OCI-LY7 (cell line): ENCODE measurements at regions not wholly inside any gene's neighbourhood (a gene's known extent, or its start where the extent isn't known, plus 50 kb on each side); places are given as distances from the start of the nearest gene placed in this dataset.

Experiments used
- BruUV-seq: library from RNA; stranded (reverse); fragments of 400-500 nt; replicated peaks from 2 replicates; lab custom pipeline; 2021; lab: Mats Ljungman, UMichigan
- CTCF ChIA-PET: fragments of 300-600 bp; sonication (Branson Sonifier 250); formaldehyde crosslinking; loops from one replicate; lab custom pipeline; 2022; ENCODE audit warnings: antibody characterized with exemption; ENCODE audit not compliant: unreplicated experiment; lab: Charles Lee
- POLR2A ChIA-PET: fragments of 300-600 bp; sonication (Branson Sonifier 250); formaldehyde crosslinking; loops from one replicate; lab custom pipeline; 2022; ENCODE audit warnings: antibody characterized with exemption; lab: Charles Lee
- DNase-seq: peaks from one replicate; pipeline ENCODE4 v3.0.0-alpha.2; 2015; ENCODE audit warnings: low spot score
- H2AFZ ChIP-seq: fragments of 200-600 bp; sonication (generic), shearing (Covaris generic); 2 replicates; pipeline ENCODE4 v1.6.1; 2014; ENCODE audit warnings: mild to moderate bottlenecking, antibody characterized with exemption, low read length, moderate library complexity
- H3K27ac ChIP-seq: fragments of 200-600 bp; sonication (generic); 2 replicates; pipeline ENCODE4 v1.5.1; 2014; ENCODE audit warnings: mixed run types, low read depth, mild to moderate bottlenecking, moderate library complexity, low read length, inconsistent platforms; ENCODE audit not compliant: poor library complexity, severe bottlenecking
- H3K36me3 ChIP-seq: fragments of 200-600 bp; sonication (generic); 2 replicates; pipeline ENCODE4 v1.6.1; 2014; ENCODE audit warnings: mild to moderate bottlenecking, antibody characterized with exemption, low read length, moderate library complexity, mixed read lengths; ENCODE audit not compliant: insufficient read depth
- H3K4me1 ChIP-seq: fragments of 200-600 bp; sonication (generic); 2 replicates; pipeline ENCODE4 v1.5.1; 2014; ENCODE audit warnings: mild to moderate bottlenecking, low read length; ENCODE audit not compliant: insufficient read depth, poor library complexity, severe bottlenecking
- H3K4me2 ChIP-seq: fragments of 200-600 bp; sonication (generic); 2 replicates; pipeline ENCODE4 v1.6.1; 2014; ENCODE audit warnings: mild to moderate bottlenecking, low read length
- H3K4me3 ChIP-seq: fragments of 200-600 bp; sonication (generic); 2 replicates; pipeline ENCODE4 v1.5.1; 2014; ENCODE audit warnings: mild to moderate bottlenecking, low read depth, low read length; ENCODE audit not compliant: poor library complexity, severe bottlenecking
- H3K79me2 ChIP-seq: fragments of 200-600 bp; sonication (generic); 2 replicates; pipeline ENCODE4 v1.6.1; 2016; ENCODE audit warnings: low read depth, mild to moderate bottlenecking, low read length, moderate library complexity, mixed read lengths; ENCODE audit not compliant: insufficient read depth
- H3K9me2 ChIP-seq: fragments of 200-600 bp; sonication (generic); 2 replicates; pipeline ENCODE4 v1.6.1; 2016; ENCODE audit warnings: mild to moderate bottlenecking, low read length, mixed read lengths; ENCODE audit not compliant: insufficient read depth
- H3K9me3 ChIP-seq: fragments of 200-600 bp; sonication (generic); 2 replicates; pipeline ENCODE4 v1.6.1; 2014; ENCODE audit warnings: mild to moderate bottlenecking, mixed run types, low read length, mixed read lengths
- H4K20me1 ChIP-seq: fragments of 200-600 bp; sonication (generic); 2 replicates; pipeline ENCODE4 v1.6.1; 2014; ENCODE audit warnings: mild to moderate bottlenecking, antibody characterized with exemption, low read length, moderate library complexity, mixed read lengths; ENCODE audit not compliant: insufficient read depth
- CTCF ChIP-seq: fragments of 200-600 bp; sonication (generic); conservative IDR thresholded peaks from 2 replicates; pipeline ENCODE4 v1.5.1; 2014; ENCODE audit warnings: mild to moderate bottlenecking, antibody characterized with exemption, low read length, moderate library complexity, mixed read lengths
- EZH2phosphoT487 ChIP-seq: fragments of 200-600 bp; sonication (generic); IDR thresholded peaks from 2 replicates; pipeline ENCODE4 v1.6.1; 2018; ENCODE audit warnings: low read depth, borderline replicate concordance, mild to moderate bottlenecking, mixed run types, antibody characterized with exemption, low read length, moderate library complexity, mixed read lengths
- intact Hi-C: fragments of 100-400 bp; cut with micrococcal nuclease; formaldehyde crosslinking; loops from one replicate; pipeline ENCODE4 v1.10.0; 2022; ENCODE audit not compliant: unreplicated experiment

DNA sequence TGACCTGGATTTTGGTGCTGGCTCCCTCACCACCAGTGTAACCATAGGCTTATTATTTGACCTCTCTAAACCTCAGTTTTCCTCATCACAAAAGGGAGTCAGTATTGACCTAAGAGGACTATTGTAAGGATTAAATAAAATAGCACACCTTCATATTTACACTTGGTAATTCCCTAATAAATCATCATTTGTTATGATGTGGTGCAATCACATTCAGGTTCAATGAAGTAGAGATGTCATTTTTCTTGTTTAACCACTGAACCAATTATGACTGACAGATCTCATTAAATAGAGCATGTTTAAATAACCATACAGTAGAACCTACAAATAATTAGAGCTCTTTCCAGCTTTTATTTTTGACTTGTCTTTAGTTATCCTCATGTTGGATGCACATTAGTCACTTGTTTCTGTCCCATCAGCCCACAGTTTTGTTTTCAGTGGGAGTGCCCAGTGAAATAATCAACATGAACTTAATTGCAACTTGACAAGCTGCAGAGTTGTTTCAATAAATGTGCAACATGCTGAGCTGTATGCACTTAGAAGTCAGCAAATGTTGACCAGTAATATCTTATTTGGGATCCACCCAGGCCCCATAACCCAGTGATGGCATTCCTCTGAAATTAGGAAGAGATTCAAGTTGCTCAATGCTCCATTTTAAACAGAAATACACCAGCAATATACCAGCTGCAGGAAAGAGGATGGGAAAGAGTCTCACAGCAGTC, 451.7 kb upstream of the MARCKS start:
- intact Hi-C loops = no loop called here
- no peaks in the 10 kb centered on the region for H3K4me1 ChIP-seq
- CTCF ChIA-PET = no interaction called here
- H3K36me3 ChIP-seq = no peaks in the 10 kb centered on the region
- H3K4me3 ChIP-seq = no peak overlapping the region
- H3K9me3 ChIP-seq = no peaks in the 10 kb centered on the region
- no peak overlapping the region for H3K27ac ChIP-seq
- TF ChIP-seq CTCF = no peak
- TF ChIP-seq EZH2phosphoT487 = no peak
- no peaks in the 10 kb centered on the region for H3K79me2 ChIP-seq
- no peaks in the 10 kb centered on the region for H4K20me1 ChIP-seq
- POLR2A ChIA-PET = interaction anchor here (0.7 kb wide), 1 partner anchor 421 kb away, joined by 3 read pairs; no protein-coding TSS in a partner anchor
- no peak for DNase-seq
- no TSS peak for BruUV-seq
- no peak overlapping the region for H2AFZ ChIP-seq
- no peaks in the 10 kb centered on the region for H3K9me2 ChIP-seq
- no peak overlapping the region for H3K4me2 ChIP-seq

- Histone ChIP-seq H3K4me2 (no peak overlapping the region), H4K20me1 (no peaks in the 10 kb centered on the region), H3K4me3 (no peak overlapping the region), H3K4me1 (no peaks in the 10 kb centered on the region), H3K27ac (no peak overlapping the region), H3K9me3 (no peaks in the 10 kb centered on the region), H3K36me3 (no peaks in the 10 kb centered on the region), H2AFZ (no peak overlapping the region), H3K9me2 (no peaks in the 10 kb centered on the region), H3K79me2 (no peaks in the 10 kb centered on the region)
- intact Hi-C loops = no loop called here
- DNase-seq = no peak
- POLR2A ChIA-PET = no interaction called here
- BruUV-seq = no TSS peak
- no peak for TF ChIP-seq EZH2phosphoT487
- CTCF ChIA-PET = no interaction called here
Observed at GRCh38 chr6:113406048-113406695, 451.0 kb upstream of the MARCKS start.

- H2AFZ ChIP-seq = no peak overlapping the region
Observed at GRCh38 chr6:113411011-113411410, 446.1 kb upstream of the MARCKS start.

More at GRCh38 chr6:113411011-113411410, 446.1 kb upstream of the MARCKS start:
- Histone ChIP-seq H3K27ac (no peak overlapping the region), H3K9me3 (no peaks in the 10 kb centered on the region), H4K20me1 (no peaks in the 10 kb centered on the region), H3K36me3 (no peaks in the 10 kb centered on the region), H3K4me1 (no peaks in the 10 kb centered on the region), H3K4me3 (no peak overlapping the region), H3K9me2 (no peaks in the 10 kb centered on the region), H3K4me2 (no peak overlapping the region), H3K79me2 (no peaks in the 10 kb centered on the region)
- TF ChIP-seq CTCF = no peak
- no peak for TF ChIP-seq EZH2phosphoT487
- intact Hi-C loops = no loop called here
- DNase-seq = no peak
- no TSS peak for BruUV-seq
- CTCF ChIA-PET = no interaction called here
- POLR2A ChIA-PET = interaction anchor here (0.9 kb wide), 1 partner anchor 13 kb away, joined by 3 read pairs; no protein-coding TSS in a partner anchor
